Activated T-cell treated with anti-CD3 and anti-CD28 coated beads for 4 hours (primary cell): ENCODE measurements at regions not wholly inside any gene's neighbourhood (a gene's known extent, or its start where the extent isn't known, plus 50 kb on each side); places are given as distances from the start of the nearest gene placed in this dataset.
"Not testable (repeated sequence)": the region's sequence is repeated elsewhere in the genome, so short reads cannot be mapped to it uniquely, and the experiment has no call there.

ENCODE experiments used
- DNase-seq: peaks from one replicate; pipeline ENCODE4 v3.0.0-alpha.2; 2020

DNA sequence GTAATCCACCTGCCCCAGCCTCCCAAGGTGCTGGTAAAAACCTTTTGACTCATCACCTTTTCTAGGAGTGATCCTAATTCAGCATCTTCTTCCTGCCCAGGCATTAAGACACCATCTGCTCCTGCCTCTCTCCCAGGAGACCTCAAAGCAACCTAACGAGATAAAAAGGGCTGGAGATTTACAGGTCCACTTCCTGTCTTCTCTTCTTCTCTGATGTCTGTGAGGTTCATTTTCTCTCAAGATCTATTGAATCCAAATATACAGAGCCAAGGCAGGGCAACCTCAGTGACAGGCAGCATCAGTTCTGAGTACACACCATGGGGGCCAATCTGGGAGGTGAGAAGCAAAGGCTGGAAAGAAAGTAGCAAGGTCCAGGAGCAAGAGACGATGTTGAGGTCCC is 219.4 kb downstream of the SETD4 start:
- DNase-seq = no peak

GRCh38 chr21:35840197-35840799 is 220.0 kb downstream of the SETD4 start:
- peak; percentile 40 for DNase-seq

DNA sequence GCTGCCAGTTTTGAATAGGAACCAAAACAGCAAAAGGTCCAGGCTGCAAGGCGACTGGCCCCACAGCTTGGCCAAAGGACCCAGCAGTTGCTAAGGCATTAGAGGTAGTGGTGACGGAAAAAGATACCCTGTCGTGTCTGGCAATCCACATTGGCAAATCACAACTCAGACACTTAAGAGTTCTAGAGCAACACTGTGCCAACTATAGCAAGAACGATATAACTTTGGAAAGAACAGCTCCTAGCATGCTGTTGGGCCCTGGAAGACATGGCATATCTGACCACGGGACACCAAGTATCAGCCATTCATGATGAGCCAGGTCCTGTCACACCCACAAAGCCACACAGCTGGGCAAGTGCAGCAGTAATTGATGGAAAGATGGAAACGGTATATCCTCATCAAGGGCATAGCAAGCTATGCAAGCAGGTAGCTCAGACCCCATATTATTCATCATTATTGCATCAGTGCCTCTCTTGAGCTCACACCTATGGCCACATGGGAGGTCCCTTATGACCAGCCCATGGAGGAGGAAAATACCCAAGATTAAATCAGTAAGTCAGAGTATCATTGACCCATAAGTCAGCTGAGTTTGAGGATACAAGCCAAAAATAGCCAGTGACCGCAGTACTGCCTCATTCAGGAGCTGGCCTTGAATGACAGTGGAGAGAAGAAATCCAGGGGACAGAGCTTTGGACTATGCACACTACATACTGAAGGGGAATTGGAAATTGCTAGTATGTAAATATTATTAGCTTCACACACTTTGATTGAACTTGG is 221.2 kb downstream of the SETD4 start:
- no peak for DNase-seq

GRCh38 chr21:35838350-35838749 is 222.0 kb downstream of the SETD4 start:
- DNase-seq = no peak

DNA sequence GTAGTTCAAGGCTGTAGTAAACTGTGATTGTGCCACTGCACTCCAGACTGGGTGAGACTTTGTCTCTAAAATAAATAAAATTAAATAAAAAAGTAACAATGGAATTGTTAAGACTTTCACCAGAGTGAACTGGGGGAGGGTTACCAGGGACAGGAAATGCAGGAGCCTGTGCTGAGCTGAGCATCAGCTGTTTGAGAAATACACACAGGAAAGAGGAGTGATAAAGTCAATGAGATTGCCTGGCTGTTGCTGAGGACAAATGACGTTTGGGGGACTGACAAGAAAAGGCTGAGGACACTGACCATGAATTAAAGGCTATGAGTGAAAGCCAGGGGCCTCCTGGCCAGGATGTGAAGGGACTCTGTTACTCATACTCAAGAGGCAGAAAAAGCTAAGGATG is 226.3 kb downstream of the SETD4 start:
- DNase-seq = no peak

DNA sequence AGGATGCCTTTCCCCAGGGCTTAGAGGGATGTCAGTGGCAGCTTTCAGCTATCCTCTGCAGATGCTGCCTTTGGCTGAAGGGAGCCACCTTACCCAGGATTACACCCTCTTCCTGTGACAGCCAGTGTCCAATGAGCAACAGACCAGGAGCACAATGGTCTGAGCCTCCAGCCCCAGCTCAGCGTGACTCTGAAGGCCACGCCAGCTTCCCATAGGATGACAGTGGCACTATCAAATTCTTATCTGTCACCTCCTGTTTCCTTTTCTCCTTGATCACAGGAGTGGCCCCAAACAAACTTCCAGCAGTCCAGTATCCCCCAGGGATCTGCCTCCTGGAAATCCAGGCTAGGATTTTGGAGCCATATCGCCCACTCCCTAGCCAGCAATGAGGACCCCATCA is 226.9 kb downstream of the SETD4 start:
- DNase-seq = no peak

DNA sequence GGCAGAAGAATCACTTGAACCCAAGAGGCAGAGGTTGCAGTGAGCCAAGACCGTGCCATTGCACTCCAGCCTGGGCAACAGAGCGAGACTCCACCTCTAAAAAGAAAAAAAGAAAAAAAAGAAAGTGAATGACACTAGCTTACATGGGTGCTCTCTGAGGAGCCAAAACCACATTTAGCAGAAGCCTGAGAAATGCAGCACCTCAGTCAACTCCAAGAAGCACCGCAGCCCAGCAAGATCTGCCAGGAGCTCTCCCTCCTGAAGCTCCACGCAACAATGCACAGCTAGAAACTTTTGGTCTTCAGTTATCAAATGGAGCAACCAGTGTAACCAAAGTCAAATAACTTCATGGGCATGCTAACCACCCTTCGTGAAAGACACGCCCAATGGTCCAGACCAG is 229.1 kb downstream of the SETD4 start:
- DNase-seq = no peak

DNA sequence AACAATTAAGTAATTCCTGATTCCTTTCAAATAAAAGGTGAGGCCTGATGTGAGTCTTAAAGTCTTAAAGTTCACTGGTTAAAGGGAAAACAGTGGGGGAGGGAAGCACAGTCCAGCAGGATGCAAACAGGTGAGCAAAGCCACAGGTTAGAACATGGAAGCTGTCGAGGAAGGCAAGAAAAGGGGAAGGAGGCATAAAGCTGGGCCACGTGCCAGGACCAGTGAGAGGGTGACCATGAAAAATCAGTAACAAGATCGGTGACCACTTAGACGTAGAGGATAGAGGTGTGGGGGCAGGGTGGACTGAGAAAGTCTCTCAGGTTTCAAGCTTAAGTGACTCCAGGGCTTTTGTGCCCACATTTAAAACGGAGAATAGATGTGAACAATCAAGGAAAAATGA is 231.3 kb downstream of the SETD4 start:
- no peak for DNase-seq

DNA sequence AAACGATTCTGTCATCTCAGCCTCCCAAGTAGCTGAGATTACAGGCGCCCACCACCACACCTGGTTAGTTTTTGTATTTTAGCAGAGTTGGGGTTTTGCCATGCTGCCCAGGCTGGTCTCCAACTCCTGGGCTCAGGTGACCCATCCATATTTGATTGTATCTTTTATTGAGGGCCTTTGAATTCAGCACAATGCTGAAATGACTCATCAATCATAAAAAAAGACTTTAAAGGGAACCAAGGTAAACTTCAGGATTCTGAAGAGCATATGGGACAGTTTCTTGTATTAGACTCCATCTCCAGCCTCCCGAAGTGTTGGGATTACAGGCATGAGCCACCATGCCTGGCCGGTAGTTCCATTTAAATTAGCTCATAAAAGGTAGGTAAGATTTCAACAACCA is 232.2 kb downstream of the SETD4 start:
- DNase-seq = no peak

DNA sequence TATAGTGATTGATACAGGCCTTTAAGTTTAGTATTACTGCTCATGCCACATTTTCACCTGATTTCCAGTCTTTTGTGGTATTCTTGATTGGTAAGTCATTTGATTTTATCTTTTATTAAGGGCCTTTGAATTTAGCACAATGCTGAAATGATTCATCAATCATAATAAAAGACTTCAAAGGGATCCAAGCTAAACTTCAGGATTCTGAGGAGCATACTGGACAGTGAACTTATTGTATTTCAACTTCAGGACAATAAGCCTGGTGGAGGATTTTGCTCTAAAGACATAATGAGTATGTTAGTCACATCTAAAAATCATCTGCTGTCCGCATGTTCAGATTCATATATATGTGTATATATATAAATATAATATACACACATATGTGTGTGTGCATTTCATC is 233.3 kb downstream of the SETD4 start:
- DNase-seq = no peak

- no peak for DNase-seq
Observed at GRCh38 chr21:35825370-35826353, 234.7 kb downstream of the SETD4 start.

DNA sequence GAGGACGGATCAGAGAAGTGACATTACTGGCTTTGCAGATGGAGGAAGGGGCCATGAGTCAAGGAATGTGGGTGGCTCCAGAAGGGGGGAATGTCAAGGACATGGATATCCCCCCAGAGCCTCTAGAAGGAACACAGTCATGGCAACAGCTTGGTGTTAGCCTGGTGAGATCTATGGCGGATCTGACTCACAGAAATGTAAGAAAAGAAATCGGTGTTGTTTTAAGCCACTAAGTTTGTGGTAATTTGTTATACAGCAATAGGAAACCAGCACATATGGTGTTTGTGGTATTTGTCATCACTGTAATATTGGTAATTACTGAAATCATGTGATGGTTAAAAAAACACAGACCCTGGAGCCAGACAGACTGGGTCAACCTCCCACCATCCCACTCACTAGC is 236.2 kb downstream of the SETD4 start:
- DNase-seq = no peak

DNA sequence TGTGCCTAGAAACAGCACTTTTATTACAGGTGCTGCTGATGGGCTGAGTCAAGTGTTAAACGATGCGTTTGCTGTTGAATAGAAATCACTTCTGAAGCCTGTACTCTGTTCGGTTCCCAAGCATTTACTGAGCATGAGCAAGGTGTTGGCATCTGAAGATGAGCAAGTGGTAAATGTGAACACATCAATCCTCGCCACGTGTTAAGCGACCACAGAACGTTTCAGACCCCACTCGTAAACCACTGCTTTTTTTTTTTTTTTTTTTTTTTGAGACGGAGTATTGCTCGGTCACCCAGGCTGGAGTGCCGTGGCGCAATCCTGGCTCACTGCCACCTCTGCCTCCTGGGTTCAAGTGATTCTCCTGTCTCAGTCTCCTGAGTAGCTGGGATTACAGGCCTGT is 241.2 kb downstream of the SETD4 start:
- DNase-seq = no peak

DNA sequence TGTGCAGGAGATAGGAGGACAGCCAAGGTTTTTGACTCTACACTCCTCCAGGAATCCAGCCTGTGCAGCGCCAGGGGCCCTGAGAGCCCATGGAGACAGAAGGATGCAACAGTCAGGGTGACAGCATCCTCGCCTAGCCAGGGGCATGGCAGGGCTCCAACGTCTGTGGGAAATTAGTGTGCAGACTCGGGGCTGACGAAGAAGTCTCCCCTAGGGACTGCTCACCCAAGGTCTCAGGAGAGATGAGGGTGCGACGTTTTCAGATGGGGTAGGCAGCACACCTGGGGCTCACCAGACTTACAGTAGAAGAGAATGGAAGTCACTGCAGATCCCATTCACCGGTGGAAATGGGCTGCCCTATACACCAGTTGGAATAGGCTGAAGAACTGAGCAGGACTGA is 241.7 kb downstream of the SETD4 start:
- no peak for DNase-seq

DNA sequence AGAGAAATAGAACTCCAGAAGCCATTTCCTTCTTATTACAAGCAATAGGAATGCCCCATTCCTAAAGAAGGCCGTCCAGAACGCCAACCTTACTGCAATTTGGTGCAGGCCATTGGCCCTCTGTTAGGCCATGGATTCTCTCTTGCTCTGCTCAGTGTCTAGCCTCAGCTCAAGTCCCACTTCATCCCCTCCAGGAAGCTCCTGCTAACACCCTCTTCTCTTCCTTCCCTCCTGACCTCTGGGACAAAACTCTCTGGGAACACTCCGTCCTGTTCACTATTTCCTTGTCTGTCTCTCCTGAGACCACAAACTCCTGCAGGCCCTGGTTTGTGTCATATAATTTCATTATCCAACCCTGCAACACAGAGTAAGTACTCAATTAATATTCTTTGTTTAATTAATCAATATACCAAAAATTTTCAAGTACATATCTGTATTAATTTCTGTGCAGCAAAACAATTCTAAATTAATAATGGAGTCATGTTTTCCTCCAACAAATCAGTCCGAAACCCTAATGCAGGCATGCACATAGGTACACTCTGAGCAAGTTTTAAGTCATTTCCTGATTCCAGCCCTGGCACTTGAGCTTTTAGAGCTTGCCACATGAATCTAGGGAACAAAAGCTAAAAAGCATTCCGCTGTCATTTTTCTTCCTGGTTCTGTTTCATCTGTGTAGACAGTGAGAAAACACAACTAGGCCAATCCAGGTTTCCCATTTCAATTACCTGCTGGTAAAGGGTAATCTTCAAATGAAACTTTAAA is 245.3 kb downstream of the SETD4 start:
- no peak for DNase-seq

DNA sequence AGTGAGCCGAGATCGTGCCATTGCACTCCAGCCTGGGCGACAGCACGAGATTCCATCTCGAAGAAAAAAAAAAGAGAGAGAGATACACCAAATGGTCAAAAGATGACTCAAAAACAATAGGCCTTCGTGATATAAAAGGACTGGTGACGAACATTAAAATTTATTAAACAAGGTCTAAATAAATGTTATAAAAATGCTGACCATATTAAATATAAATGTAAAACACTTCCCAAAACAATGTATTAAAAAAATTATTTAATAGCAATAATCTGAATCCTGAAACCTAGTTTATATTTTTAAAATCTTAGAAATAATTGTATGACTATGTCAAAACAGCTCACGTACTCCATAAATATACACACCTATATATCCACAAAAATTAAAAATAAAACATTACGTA is 247.6 kb downstream of the SETD4 start:
- DNase-seq = no peak

- no peak for DNase-seq
Observed at GRCh38 chr21:35811191-35811806, 249.0 kb downstream of the SETD4 start.

GRCh38 chr21:35810431-35810970 is 249.8 kb downstream of the SETD4 start:
- DNase-seq = no peak

- no peak for DNase-seq
Observed at GRCh38 chr21:35801391-35801790, 258.9 kb downstream of the SETD4 start.

DNA sequence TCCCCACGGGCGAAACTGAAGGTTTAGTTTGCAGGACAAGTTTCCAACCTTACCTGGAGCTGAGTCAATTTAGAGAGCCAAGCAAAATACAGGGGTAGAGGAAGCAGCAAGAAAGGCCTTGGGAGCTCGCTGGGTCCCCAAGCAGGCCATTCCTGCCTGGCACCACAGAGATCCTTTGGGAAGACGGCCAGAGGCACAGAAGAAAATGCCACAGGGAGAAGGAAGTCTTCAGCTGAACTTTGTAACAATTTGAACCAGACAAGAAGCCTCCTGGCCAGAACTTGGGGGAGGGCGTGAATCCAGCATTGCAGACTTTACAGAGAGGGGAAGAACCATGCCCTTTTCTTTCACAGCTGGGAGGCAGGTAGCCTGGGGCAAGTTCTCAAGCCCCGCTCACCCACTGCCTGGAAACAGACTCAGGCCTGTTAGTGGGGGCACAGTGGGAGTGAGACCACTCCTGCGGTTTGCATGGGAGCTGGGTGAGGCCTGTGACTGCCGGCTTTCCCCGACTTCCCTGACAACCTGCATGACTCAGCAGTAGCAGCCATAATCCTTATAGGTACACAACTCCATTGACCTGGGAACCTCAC is 259.4 kb downstream of the SETD4 start:
- not testable (repeated sequence) for DNase-seq

DNA sequence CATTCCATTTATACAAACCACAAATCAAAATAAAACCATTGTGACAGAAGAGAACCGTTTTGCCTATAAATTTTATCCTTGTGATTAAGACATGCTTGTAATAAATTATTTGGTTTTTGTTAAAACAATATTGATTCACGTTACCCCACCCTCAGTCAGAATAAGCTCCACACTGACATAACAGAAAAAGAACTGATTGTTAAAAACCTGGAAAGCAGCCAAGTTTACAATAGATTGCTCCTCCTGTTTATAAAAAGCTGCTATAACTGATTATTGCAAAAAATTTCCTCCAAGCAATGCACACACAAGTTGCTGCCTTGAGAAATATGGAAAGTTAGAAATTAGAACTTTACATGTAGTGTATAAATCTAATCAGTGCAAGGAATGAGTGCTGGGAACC is 263.5 kb downstream of the SETD4 start:
- DNase-seq = no peak

DNA sequence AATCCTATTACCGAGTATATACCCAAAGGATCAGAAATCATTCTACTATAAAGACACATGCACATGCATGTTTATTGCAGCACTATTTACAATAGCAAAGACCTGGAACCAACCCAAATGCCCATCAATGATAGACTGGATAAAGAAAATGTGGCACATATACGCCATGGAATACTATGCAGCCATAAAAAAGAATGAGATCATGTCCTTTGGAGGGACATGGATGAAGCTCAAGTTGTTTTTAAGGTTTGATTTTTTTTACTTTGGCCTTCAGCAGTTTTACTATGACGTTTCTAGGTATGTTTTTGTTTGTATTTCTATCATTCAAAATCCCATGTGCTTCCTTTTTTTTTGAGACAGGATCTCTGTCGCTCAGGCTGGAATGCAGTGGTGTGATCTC is 265.8 kb downstream of the SETD4 start:
- not testable (repeated sequence) for DNase-seq
